ENCODE measurements at regions not wholly inside any gene's neighbourhood (a gene's known extent, or its start where the extent isn't known, plus 50 kb on each side); places are given as distances from the start of the nearest gene placed in this dataset.
A peak's percentile ranks its signal among the peaks of the same experiment; 100 is the strongest.
"Not testable (repeated sequence)": the region's sequence is repeated elsewhere in the genome, so short reads cannot be mapped to it uniquely, and the experiment has no call there.

GRCh38 chr13:38283346-38283745 lies 66.3 kb upstream of the UFM1 start:
- DNase-seq, result no peak
- no peak for ATAC-seq
- intact Hi-C loops (cut with DNase I, micrococcal nuclease), result no loop called here

- DNase-seq (no peak), ATAC-seq (no peak)
- intact Hi-C loops (cut with DNase I, micrococcal nuclease), result no loop called here
Observed at GRCh38 chr13:38265132-38265497, 84.5 kb upstream of the UFM1 start.

GRCh38 chr13:38264363-38265131 lies 85.1 kb upstream of the UFM1 start:
- no peak for ATAC-seq
- no peak for DNase-seq
- intact Hi-C loops (cut with DNase I, micrococcal nuclease), result no loop called here

- intact Hi-C loops (cut with DNase I, micrococcal nuclease), result no loop called here
- ATAC-seq (no peak), DNase-seq (no peak)
Observed at GRCh38 chr13:38262211-38262610, 87.4 kb upstream of the UFM1 start.

- intact Hi-C loops (cut with DNase I, micrococcal nuclease), result no loop called here
- ATAC-seq, result no peak
- no peak for DNase-seq
Observed at GRCh38 chr13:38255600-38255999, 94.1 kb upstream of the UFM1 start.

- intact Hi-C loops (cut with DNase I, micrococcal nuclease), result no loop called here
Observed at GRCh38 chr13:38239874-38240273, 109.8 kb upstream of the UFM1 start.

GRCh38 chr13:38228322-38228721 lies 121.3 kb upstream of the UFM1 start:
- ATAC-seq (no peak), DNase-seq (no peak)
- intact Hi-C loops (cut with DNase I, micrococcal nuclease), result no loop called here

More at GRCh38 chr13:38239874-38240273, 109.8 kb upstream of the UFM1 start:
- ATAC-seq (no peak), DNase-seq (no peak)

GRCh38 chr13:38226496-38226895 lies 123.2 kb upstream of the UFM1 start:
- intact Hi-C loops (cut with DNase I, micrococcal nuclease), result no loop called here
- DNase-seq, result no peak
- no peak for ATAC-seq

GRCh38 chr13:38223089-38223488 lies 126.6 kb upstream of the UFM1 start:
- intact Hi-C loops (cut with DNase I, micrococcal nuclease), result no loop called here
- DNase-seq (no peak), ATAC-seq (peak; percentile 41)

GRCh38 chr13:38221120-38221519 lies 128.5 kb upstream of the UFM1 start:
- intact Hi-C loops (cut with DNase I, micrococcal nuclease); DNase-seq; ATAC-seq: not testable (repeated sequence)

GRCh38 chr13:38216181-38216580 lies 133.5 kb upstream of the UFM1 start:
- intact Hi-C loops (cut with DNase I, micrococcal nuclease), result no loop called here
- ATAC-seq (no peak), DNase-seq (no peak)

- no peak for DNase-seq
- no peak for ATAC-seq
- intact Hi-C loops (cut with DNase I, micrococcal nuclease), result no loop called here
Observed at GRCh38 chr13:38213314-38213713, 136.3 kb upstream of the UFM1 start.

GRCh38 chr13:38210928-38211596 lies 138.6 kb upstream of the UFM1 start:
- no peak for DNase-seq
- intact Hi-C loops (cut with DNase I, micrococcal nuclease), result no loop called here
- ATAC-seq, result no peak

GRCh38 chr13:38204556-38204955 lies 145.1 kb upstream of the UFM1 start:
- DNase-seq (no peak), ATAC-seq (no peak)
- intact Hi-C loops (cut with DNase I, micrococcal nuclease), result no loop called here

- intact Hi-C loops (cut with DNase I, micrococcal nuclease), result no loop called here
Observed at GRCh38 chr13:38202740-38203139, 146.9 kb upstream of the UFM1 start.

GRCh38 chr13:38191016-38191415 lies 158.6 kb upstream of the UFM1 start:
- DNase-seq (no peak), ATAC-seq (no peak)
- intact Hi-C loops (cut with DNase I, micrococcal nuclease), result no loop called here

More at GRCh38 chr13:38202740-38203139, 146.9 kb upstream of the UFM1 start:
- ATAC-seq (no peak), DNase-seq (no peak)

- DNase-seq (no peak), ATAC-seq (no peak)
- intact Hi-C loops (cut with DNase I, micrococcal nuclease), result no loop called here
Observed at GRCh38 chr13:38180670-38181069, 169.0 kb upstream of the UFM1 start.

- DNase-seq (no peak), ATAC-seq (no peak)
- intact Hi-C loops (cut with DNase I, micrococcal nuclease), result no loop called here
Observed at GRCh38 chr13:38180126-38180525, 169.5 kb upstream of the UFM1 start.

GRCh38 chr13:38176664-38177063 lies 173.0 kb upstream of the UFM1 start:
- intact Hi-C loops (cut with DNase I, micrococcal nuclease), result no loop called here
- DNase-seq (no peak), ATAC-seq (no peak)

GRCh38 chr13:38173403-38173802 lies 176.2 kb upstream of the UFM1 start:
- ATAC-seq (no peak), DNase-seq (no peak)

More at GRCh38 chr13:38173403-38173802, 176.2 kb upstream of the UFM1 start:
- intact Hi-C loops (cut with DNase I, micrococcal nuclease), result no loop called here
